GM23338 (cell line): ENCODE measurements at regions not wholly inside any gene's neighbourhood (a gene's known extent, or its start where the extent isn't known, plus 50 kb on each side); places are given as distances from the start of the nearest gene placed in this dataset.

Experiments used
- ATAC-seq: fragments of 200-7000 bp; cut with Tn5 transposase; 3 replicates; pipeline ENCODE4 v1.9.1; 2020
- DNase-seq: peaks from one replicate; pipeline ENCODE4 v3.0.0-alpha.2; 2015; ENCODE audit warnings: low spot score
- H2AFZ ChIP-seq: fragments of 200-600 bp; sonication (generic); 2 replicates; pipeline ENCODE4 v1.8.0; 2016; ENCODE audit warnings: antibody characterized with exemption, mild to moderate bottlenecking, moderate library complexity
- H3F3A ChIP-seq: fragments of 200-600 bp; sonication (generic); replicated peaks from 2 replicates; pipeline ENCODE4 v1.8.0; 2017; ENCODE audit warnings: antibody characterized with exemption, mixed run types, low read depth
- H3K27ac ChIP-seq: fragments of 200-600 bp; sonication (generic); 2 replicates; pipeline ENCODE4 v1.6.1; 2016; ENCODE audit warnings: low read depth
- H3K27me3 ChIP-seq: fragments of 200-600 bp; sonication (generic); 2 replicates; pipeline ENCODE4 v1.8.0; 2016; ENCODE audit warnings: mild to moderate bottlenecking, mixed run types, moderate library complexity; ENCODE audit not compliant: insufficient read depth
- H3K36me3 ChIP-seq: fragments of 200-600 bp; sonication (generic); 2 replicates; pipeline ENCODE4 v1.8.0; 2016; ENCODE audit warnings: mild to moderate bottlenecking; ENCODE audit not compliant: insufficient read depth
- H3K4me1 ChIP-seq: fragments of 200-600 bp; sonication (generic); 2 replicates; pipeline ENCODE4 v1.8.0; 2016; ENCODE audit warnings: mild to moderate bottlenecking, moderate library complexity; ENCODE audit not compliant: insufficient read depth
- H3K4me2 ChIP-seq: fragments of 200-600 bp; sonication (generic); 2 replicates; pipeline ENCODE4 v1.7.1; 2017; ENCODE audit warnings: mixed run types
- H3K4me3 ChIP-seq: fragments of 200-600 bp; sonication (generic); 2 replicates; pipeline ENCODE4 v1.6.1; 2016; ENCODE audit warnings: mixed run types
- H3K79me2 ChIP-seq: fragments of 200-600 bp; sonication (generic); replicated peaks from 2 replicates; pipeline ENCODE4 v1.8.0; 2017; ENCODE audit warnings: mild to moderate bottlenecking; ENCODE audit not compliant: insufficient read depth
- H3K9me2 ChIP-seq: fragments of 200-600 bp; sonication (generic); 2 replicates; pipeline ENCODE4 v1.8.0; 2017; ENCODE audit not compliant: insufficient read depth
- H4K20me1 ChIP-seq: fragments of 200-600 bp; sonication (generic); replicated peaks from 2 replicates; pipeline ENCODE4 v1.8.0; 2017; ENCODE audit warnings: mild to moderate bottlenecking; ENCODE audit not compliant: insufficient read depth
- H3K27ac Mint-ChIP-seq: 2 replicates; pipeline ENCODE4 v1.8.0; 2020; ENCODE audit warnings: inconsistent platforms, mild to moderate bottlenecking, moderate library complexity, mixed read lengths
- H3K27me3 Mint-ChIP-seq: 3 replicates; pipeline ENCODE4 v1.8.0; 2022; ENCODE audit warnings: low read depth, mild to moderate bottlenecking, moderate library complexity, mixed read lengths, inconsistent platforms; ENCODE audit not compliant: insufficient read depth, poor library complexity
- H3K36me3 Mint-ChIP-seq: 3 replicates; pipeline ENCODE4 v1.8.0; 2021; ENCODE audit warnings: low read depth, mild to moderate bottlenecking, inconsistent platforms, moderate library complexity, mixed read lengths
- H3K4me1 Mint-ChIP-seq: 3 replicates; pipeline ENCODE4 v1.8.0; 2020; ENCODE audit warnings: mild to moderate bottlenecking, inconsistent platforms, mixed read lengths
- H3K4me3 Mint-ChIP-seq: 3 replicates; pipeline ENCODE4 v1.8.0; 2021; ENCODE audit warnings: moderate library complexity, mild to moderate bottlenecking, inconsistent platforms, mixed read lengths
- H3K9me3 Mint-ChIP-seq: 3 replicates; pipeline ENCODE4 v1.8.0; 2020; ENCODE audit warnings: moderate library complexity, mild to moderate bottlenecking, inconsistent platforms, mixed read lengths
- CREB1 ChIP-seq: fragments of 250-450 bp; sonication (Bioruptor Pico); IDR thresholded peaks from 2 replicates; pipeline ENCODE4 v1.5.0; 2020; ENCODE audit warnings: low read depth, mild to moderate bottlenecking, moderate library complexity
- ETS1 ChIP-seq: IDR thresholded peaks from 2 replicates; pipeline ENCODE4 v1.6.1; 2016; ENCODE audit warnings: antibody characterized with exemption
- EZH2 ChIP-seq: fragments of 200-600 bp; sonication (generic); IDR thresholded peaks from one replicate; pipeline ENCODE4 v1.8.0; 2017; ENCODE audit warnings: antibody characterized with exemption, mild to moderate bottlenecking, low read depth; ENCODE audit not compliant: unreplicated experiment
- EZH2phosphoT487 ChIP-seq: fragments of 200-600 bp; sonication (generic); IDR thresholded peaks from one replicate; pipeline ENCODE4 v1.8.1; 2018; ENCODE audit warnings: antibody characterized with exemption; ENCODE audit not compliant: unreplicated experiment
- JUNB ChIP-seq: IDR thresholded peaks from one replicate; pipeline ENCODE4 v1.6.1; 2016; ENCODE audit warnings: antibody characterized with exemption; ENCODE audit not compliant: unreplicated experiment
- NANOG ChIP-seq: IDR thresholded peaks from 2 replicates; pipeline ENCODE4 v1.6.1; 2016; ENCODE audit warnings: antibody characterized with exemption, borderline replicate concordance
- POLR2AphosphoS5 ChIP-seq: IDR thresholded peaks from 2 replicates; pipeline ENCODE4 v1.6.1; 2016; ENCODE audit warnings: antibody characterized with exemption, low read depth
- STAT1 ChIP-seq: IDR thresholded peaks from one replicate; pipeline ENCODE4 v1.6.1; 2016; ENCODE audit warnings: antibody characterized with exemption; ENCODE audit not compliant: unreplicated experiment
- ZNF114 ChIP-seq: fragments of 250-450 bp; sonication (Bioruptor Pico); IDR thresholded peaks from 2 replicates; pipeline ENCODE4 v1.5.0; 2020; ENCODE audit warnings: mild to moderate bottlenecking, moderate library complexity
- ZNF331 ChIP-seq: fragments of 250-450 bp; sonication (Bioruptor Pico); IDR thresholded peaks from 2 replicates; pipeline ENCODE4 v1.5.0; 2020; ENCODE audit warnings: low read depth, mild to moderate bottlenecking, moderate library complexity
- ZNF462 ChIP-seq: fragments of 250-450 bp; sonication (Bioruptor Pico); IDR thresholded peaks from 2 replicates; pipeline ENCODE4 v1.5.0; 2020; ENCODE audit warnings: mild to moderate bottlenecking, moderate library complexity

GRCh38 chr3:6266135-6266534 lies 594.8 kb upstream of the GRM7 start (continued):
- no peak for TF ChIP-seq EZH2
- TF ChIP-seq ZNF331: no peak
- TF ChIP-seq ZNF114: no peak
- no peak for TF ChIP-seq ETS1
- no peak for TF ChIP-seq NANOG
- TF ChIP-seq EZH2phosphoT487: no peak
- TF ChIP-seq JUNB: no peak
- no peak for TF ChIP-seq CREB1 (CRISPR knock-in tag)
- no peak for TF ChIP-seq POLR2AphosphoS5
- no peak for TF ChIP-seq STAT1

GRCh38 chr3:6273878-6274277 lies 587.0 kb upstream of the GRM7 start:
- Histone ChIP-seq H4K20me1 (no peaks in the 10 kb centered on the region), H3K4me3 (no peak overlapping the region), H3K27ac (no peak overlapping the region), H3K27me3 (no peaks in the 10 kb centered on the region), H3K36me3 (peaks cover 20% of the 10 kb centered on the region), H3K4me1 (no peaks in the 10 kb centered on the region), H3K79me2 (no peaks in the 10 kb centered on the region), H3K4me2 (no peak overlapping the region), H3K9me2 (no peaks in the 10 kb centered on the region), H3F3A (no peaks in the 10 kb centered on the region), H2AFZ (no peak overlapping the region)
- no peak for TF ChIP-seq NANOG
- H3K4me3 Mint-ChIP-seq: no peak overlapping the region
- no peaks in the 10 kb centered on the region for H3K27me3 Mint-ChIP-seq
- H3K36me3 Mint-ChIP-seq: peaks cover 14% of the 10 kb centered on the region; the same call in 2 of the 3 replicates
- H3K27ac Mint-ChIP-seq: no peak overlapping the region
- H3K4me1 Mint-ChIP-seq: no peaks in the 10 kb centered on the region
- H3K9me3 Mint-ChIP-seq: peaks cover 75% of the 10 kb centered on the region
- DNase-seq (no peak), ATAC-seq (no peak)

- Histone ChIP-seq H3K27me3 (no peaks in the 10 kb centered on the region), H2AFZ (no peak overlapping the region), H3K79me2 (no peaks in the 10 kb centered on the region), H3K4me3 (no peak overlapping the region), H3K36me3 (peaks cover 16% of the 10 kb centered on the region; the same call in 1 of the 2 replicates), H3K27ac (no peak overlapping the region), H3K4me2 (no peak overlapping the region), H4K20me1 (no peaks in the 10 kb centered on the region), H3K4me1 (no peaks in the 10 kb centered on the region), H3F3A (no peaks in the 10 kb centered on the region), H3K9me2 (no peaks in the 10 kb centered on the region)
- DNase-seq (no peak), ATAC-seq (no peak)
- H3K27ac Mint-ChIP-seq: no peak overlapping the region
- H3K27me3 Mint-ChIP-seq: no peaks in the 10 kb centered on the region
- H3K4me3 Mint-ChIP-seq: no peak overlapping the region
- H3K9me3 Mint-ChIP-seq: peaks cover 91% of the 10 kb centered on the region
- no peaks in the 10 kb centered on the region; the same call in 1 of the 3 replicates for H3K36me3 Mint-ChIP-seq
- no peaks in the 10 kb centered on the region for H3K4me1 Mint-ChIP-seq
- TF ChIP-seq EZH2 (no peak), ZNF331 (no peak), NANOG (no peak), POLR2AphosphoS5 (no peak), ZNF462 (CRISPR knock-in tag) (no peak), CREB1 (CRISPR knock-in tag) (no peak), STAT1 (no peak)
Measured at GRCh38 chr3:6281662-6282061, 579.3 kb upstream of the GRM7 start.
